ENCODE measurements at regions not wholly inside any gene's neighbourhood (a gene's known extent, or its start where the extent isn't known, plus 50 kb on each side); places are given as distances from the start of the nearest gene placed in this dataset.
"Not testable (repeated sequence)": the region's sequence is repeated elsewhere in the genome, so short reads cannot be mapped to it uniquely, and the experiment has no call there.

DNA sequence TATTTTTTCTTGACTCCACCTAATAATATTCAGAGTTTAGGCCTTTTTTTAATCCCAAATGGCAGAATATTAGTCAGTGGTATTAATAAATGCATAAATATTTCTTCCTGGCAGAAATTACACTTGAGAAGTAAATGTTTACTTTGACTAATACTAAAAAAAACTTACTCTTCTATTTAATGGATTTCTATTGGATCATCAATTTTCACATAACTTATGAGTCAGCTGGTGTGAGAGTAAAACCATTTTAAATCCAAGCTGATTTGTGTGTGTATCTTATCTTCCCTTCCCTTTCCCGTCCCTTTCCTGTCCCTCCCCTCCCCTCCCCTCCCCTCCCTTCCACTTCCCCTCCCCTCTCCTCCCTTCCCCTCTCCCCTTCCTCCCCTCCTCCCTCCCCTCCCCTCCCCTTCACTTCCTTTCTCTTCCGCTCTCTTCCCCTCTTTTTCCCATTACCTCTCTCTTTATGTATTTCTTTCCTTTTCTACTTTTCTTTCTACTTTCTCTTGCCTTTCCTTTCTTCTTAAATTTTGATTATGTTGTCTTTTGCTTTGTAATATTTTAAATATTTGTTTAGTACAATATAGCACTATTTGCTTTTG is 630.1 kb upstream of the EPHA5 start:
- DNase-seq (ENCODE audit: low spot score) = no peak

- no peak for DNase-seq (ENCODE audit: low spot score)
These were observed 628.3 kb upstream of the EPHA5 start for GRCh38 chr4:66298569-66298968.

- no peak for DNase-seq (ENCODE audit: low spot score)
These were observed 627.4 kb upstream of the EPHA5 start for GRCh38 chr4:66297703-66298102.

DNA sequence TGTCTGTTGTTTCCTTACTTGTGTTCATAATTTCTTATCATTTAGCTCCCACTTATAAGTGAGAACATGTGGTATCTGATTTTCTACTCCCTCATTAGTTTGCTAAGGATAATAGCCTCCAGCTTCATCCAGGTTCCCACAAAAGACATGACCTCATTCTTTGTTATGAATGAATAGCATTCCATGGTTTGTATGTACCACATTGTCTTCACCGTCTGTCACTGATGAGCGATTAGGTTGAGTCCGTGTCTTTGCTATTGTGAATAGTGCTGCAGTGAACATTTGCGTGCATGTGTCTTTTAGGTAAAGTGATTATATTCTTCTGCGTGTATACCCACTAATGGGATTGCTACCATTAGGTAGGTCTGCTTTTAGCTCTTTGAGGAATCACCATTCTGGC is 624.3 kb upstream of the EPHA5 start:
- DNase-seq (ENCODE audit: low spot score) = no peak

GRCh38 chr4:66284991-66285451 is 614.7 kb upstream of the EPHA5 start:
- DNase-seq (ENCODE audit: low spot score) = peak; percentile 2

DNA sequence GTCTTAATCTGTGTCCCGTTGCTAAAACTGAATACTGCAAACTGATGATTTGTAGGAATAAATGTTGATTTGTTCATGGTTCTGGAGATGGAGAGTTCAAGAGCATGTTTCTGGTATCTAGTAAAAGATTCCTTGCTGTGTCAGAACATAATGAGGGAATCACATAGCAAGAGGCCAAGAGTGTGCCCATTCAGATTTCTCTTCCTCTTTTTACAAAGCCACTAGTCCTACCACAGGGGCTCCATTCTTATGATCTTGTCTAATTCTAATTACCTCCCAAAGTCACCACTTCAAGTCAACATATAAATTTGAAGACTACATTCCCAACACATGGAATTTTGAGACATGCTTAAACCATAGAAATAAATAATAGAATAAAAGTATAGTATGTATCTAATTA is 608.8 kb upstream of the EPHA5 start:
- no peak for DNase-seq (ENCODE audit: low spot score)

- DNase-seq (ENCODE audit: low spot score) = no peak
These were observed 605.2 kb upstream of the EPHA5 start for GRCh38 chr4:66275411-66276038.

- no peak for DNase-seq (ENCODE audit: low spot score)
These were observed 602.8 kb upstream of the EPHA5 start for GRCh38 chr4:66273110-66273509.

DNA sequence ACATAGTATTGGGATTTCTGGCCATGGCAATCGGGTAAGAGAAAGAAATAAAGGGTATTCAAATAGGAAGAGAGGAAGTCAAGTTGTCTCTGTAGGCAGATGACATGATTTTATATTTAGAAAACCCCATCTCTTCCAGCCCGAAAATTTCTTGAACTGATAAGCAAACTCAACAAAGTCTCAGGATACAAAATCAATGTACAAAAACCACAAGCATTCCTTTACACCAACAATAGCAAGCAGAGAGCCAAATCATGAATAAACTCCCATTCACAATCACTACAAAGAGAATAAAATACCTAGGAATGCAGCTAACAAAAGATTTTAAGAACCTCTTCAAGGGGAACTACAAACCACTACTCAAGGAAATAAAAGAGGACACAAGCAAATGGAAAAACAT is 600.1 kb upstream of the EPHA5 start:
- not testable (repeated sequence) for DNase-seq (ENCODE audit: low spot score)

- not testable (repeated sequence) for DNase-seq (ENCODE audit: low spot score)
These were observed 596.3 kb upstream of the EPHA5 start for GRCh38 chr4:66266554-66266953.

- DNase-seq (ENCODE audit: low spot score) = peak; percentile 74
These were observed 595.7 kb upstream of the EPHA5 start for GRCh38 chr4:66266035-66266434.

DNA sequence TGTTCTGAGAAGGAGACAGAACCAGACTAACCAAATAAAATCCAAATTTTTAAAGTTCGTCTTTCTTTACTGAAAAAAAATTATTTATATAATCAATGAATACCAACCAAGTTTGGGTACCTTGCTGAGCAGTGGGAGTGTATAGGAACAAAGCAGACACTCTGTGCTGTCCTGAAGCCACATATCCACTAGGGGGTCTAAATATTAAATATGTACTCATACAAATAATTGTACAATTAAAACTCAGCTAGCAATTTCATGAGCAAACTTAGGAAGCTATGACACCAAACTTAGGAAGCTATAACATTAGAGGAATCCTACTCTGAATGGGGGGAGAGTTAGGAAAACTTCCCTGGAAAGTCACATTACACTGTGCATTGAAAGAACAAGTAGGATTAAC is 582.0 kb upstream of the EPHA5 start:
- no peak for DNase-seq (ENCODE audit: low spot score)

DNA sequence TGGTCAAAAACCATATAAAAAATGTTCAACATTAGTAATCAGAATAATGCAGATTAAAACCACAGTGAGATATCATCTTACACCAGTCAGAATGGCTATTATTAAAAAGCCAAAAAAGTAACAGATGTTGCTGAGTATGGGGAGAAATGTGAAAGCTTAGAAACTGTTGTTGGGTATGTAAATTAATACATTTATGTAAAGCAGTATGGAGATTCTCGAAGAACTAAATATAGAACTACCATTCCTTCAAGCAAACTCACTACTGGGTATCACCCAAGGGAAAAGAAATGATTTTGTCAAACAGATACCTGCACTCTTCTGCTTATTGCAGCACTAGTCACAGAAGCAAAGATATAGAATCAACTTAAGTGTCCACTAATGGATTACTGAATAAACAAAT is 576.4 kb upstream of the EPHA5 start:
- DNase-seq (ENCODE audit: low spot score) = no peak

- no peak for DNase-seq (ENCODE audit: low spot score)
These were observed 565.6 kb upstream of the EPHA5 start for GRCh38 chr4:66235876-66236275.

DNA sequence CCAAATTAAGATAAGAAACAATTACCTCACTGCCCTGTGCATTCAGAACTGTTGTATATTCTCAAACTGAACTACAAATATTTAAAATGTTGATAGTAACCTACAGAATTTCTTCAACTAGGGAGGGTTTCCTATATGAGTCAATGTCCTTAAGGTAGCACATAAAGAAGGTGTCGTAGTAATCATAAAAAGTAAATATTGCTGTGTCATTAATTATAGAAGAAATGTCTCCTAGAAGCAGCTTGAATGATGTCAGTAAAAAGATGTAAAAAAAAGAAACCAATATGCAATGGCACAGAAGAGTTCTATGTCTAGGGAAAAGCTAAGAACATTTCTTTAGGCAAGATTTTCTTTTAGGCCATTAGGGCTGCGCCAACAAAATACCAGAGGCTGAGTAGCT is 559.6 kb upstream of the EPHA5 start:
- no peak for DNase-seq (ENCODE audit: low spot score)

GRCh38 chr4:66225539-66225938 is 555.2 kb upstream of the EPHA5 start:
- DNase-seq (ENCODE audit: low spot score) = no peak

DNA sequence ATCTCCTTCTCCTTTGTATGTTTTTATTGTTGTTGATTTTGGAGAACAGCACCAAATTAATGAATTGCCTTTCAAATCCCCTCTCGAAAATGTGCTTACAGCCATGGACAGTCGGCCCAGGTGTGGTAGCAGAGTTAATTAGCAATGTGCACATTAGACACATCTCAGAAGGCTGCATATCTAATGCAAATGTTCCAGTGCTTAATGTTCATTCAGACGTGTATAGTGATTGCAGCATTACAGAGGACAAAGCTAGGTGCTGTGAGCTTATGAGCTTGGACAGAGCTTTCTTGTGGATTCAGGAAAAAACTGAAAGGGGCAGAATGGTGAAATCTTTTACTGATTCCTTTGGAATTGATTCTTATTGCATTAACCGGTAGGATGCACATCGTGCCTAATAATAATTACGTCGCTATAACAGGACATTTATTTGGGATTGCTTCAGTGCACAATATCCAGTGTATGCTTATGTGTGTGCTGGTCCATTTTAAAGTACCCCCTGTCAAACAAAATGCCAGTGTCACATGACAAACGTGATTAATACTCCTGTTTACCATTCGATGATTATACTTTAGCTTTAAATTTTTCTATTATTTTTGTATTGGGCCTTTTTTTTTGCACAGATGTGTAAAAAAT is 552.9 kb upstream of the EPHA5 start:
- DNase-seq (ENCODE audit: low spot score) = peak; percentile 34

- peak; percentile 42 for DNase-seq (ENCODE audit: low spot score)
These were observed 549.1 kb upstream of the EPHA5 start for GRCh38 chr4:66219401-66219800.

GRCh38 chr4:66216252-66216651 is 546.0 kb upstream of the EPHA5 start:
- no peak for DNase-seq (ENCODE audit: low spot score)

DNA sequence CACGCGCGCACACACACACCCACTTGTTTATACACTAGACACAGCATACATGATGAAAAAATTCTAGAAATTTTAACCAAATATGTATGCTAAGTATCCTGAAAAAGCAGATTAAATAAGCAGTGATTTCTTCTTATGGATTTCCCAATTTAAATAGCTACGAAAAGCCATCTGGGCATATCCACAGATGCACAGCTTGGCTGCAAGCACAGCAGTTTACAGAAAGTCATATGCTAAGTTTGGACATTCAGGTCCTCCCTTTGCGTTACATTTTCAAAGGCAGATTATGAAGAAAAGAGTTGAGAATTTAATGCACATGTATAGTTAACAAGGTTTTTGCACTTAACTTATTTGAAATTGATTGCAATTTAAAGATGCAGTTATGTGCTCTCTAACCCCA is 542.2 kb upstream of the EPHA5 start:
- no peak for DNase-seq (ENCODE audit: low spot score)

DNA sequence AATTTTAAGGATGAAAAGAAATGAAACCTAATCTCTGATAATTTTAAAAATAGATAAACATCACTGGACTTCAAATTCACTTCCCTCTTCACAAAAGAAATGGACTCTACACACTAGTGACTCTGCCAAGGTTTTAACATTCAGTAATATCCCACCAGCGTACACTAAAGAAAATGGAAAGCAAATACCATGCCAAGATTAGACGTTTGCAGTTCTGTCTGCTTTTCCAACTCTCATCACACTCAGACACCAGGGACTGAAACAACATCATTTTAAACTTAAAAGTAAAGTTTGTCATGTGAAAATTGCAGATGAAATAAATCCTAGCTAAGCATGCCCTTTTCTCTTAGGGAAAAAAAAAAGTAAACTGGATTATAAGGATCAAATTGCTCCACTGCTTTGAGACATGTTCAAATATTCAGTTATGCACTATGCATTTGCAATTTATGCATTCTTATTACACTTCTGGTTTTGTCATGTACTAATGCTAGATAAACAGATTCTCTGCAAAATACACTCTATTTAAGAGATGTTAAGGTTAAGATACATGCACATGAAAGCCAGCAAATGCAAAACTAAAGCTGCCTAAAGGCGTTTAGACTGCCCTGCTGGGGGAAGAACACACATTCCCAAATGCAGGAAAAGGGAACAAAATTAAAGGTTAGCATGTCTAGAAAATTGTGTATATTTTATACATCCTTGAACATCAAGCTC is 534.4 kb upstream of the EPHA5 start:
- DNase-seq (ENCODE audit: low spot score) = no peak

DNA sequence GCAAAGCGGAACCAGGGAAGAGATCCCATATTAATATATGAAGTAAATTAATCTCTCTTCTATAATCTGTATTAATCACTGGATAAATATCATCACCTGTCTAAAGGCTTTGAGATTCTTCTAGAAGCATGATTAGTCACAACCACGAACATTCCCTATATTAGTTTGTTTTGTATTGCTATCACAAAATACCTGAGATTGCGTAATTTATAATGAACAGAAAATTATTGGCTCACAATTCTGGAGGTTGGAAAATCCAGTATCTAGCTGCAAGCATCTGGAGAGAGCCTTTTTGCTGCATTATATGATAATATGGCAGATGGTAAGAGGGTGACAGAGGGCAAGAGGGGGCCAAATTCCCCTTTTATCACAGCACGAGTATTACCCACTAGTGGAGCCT is 532.6 kb upstream of the EPHA5 start:
- no peak for DNase-seq (ENCODE audit: low spot score)

DNA sequence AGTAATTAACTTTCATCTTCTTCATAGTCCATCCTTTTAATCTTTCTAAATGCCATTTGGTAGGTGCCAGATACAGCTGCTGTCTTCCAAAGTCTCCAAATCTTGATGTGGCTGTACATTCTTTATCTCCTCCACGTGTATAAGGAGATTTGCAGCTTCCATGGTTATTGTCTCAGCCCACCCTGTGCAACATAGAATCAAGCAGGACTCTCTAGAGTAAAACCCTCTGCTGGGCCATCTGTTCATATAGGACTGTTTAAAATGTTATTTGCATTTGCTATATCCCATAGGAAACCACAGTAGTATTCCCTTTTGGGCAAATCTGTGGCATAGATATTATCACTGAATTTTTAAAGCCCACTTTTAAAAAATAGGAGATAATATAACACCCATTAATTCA is 527.2 kb upstream of the EPHA5 start:
- DNase-seq (ENCODE audit: low spot score) = no peak
